NCI-H2171 (cell line): ENCODE measurements at regions not wholly inside any gene's neighbourhood (a gene's known extent, or its start where the extent isn't known, plus 50 kb on each side); places are given as distances from the start of the nearest gene placed in this dataset.

Experiments
- DNase-seq: peaks from one replicate; lab custom pipeline; 2025; lab: John Stamatoyannopoulos, UW

GRCh38 chr14:39868251-39868650, 436.0 kb upstream of the FBXO33 start:
- no peak for DNase-seq

- no peak for DNase-seq
Observed at GRCh38 chr14:39863441-39863840, 431.2 kb upstream of the FBXO33 start.

GRCh38 chr14:39861696-39862095, 429.5 kb upstream of the FBXO33 start:
- no peak for DNase-seq

DNA sequence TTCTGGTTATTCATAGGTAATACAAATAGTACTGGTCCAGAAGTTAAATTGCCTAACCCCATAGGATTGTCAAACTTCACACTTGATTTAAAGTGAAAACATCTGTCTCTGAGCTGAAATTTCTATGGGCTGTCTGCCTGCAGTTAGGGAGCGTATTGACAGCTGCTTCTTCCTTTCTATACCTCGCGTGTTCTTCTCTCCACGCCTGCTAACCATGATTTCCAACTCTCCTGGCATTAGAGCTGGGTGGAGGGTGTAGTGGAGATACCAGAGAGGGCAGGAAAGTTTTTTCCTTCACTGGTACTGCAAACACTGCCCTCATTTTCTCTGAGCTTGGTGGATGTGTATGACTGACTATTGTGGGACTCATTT, 429.0 kb upstream of the FBXO33 start:
- DNase-seq = no peak

GRCh38 chr14:39860596-39861228, 428.5 kb upstream of the FBXO33 start:
- no peak for DNase-seq

GRCh38 chr14:39859314-39859713, 427.1 kb upstream of the FBXO33 start:
- no peak for DNase-seq

GRCh38 chr14:39857376-39858055, 425.3 kb upstream of the FBXO33 start:
- DNase-seq = no peak

GRCh38 chr14:39853441-39853840, 421.2 kb upstream of the FBXO33 start:
- no peak for DNase-seq

DNA sequence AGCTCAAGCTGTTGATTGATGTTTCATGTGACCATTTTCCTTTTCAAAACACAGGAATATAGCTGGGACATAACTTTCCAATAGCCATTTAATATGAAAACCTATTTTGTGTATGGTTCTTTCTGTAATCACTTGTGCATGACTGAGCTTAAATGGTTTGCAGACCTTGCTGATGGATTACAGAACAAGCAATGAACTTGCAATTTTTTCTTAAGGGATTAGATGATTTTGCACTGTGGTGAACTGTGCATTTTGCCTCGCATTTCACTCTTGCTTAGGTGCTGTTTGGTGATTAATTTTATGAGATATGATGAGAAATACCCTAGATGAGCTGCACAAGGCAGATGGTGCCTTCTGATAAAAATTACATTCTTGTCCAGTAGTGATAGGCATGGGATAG, 419.0 kb upstream of the FBXO33 start:
- no peak for DNase-seq

DNA sequence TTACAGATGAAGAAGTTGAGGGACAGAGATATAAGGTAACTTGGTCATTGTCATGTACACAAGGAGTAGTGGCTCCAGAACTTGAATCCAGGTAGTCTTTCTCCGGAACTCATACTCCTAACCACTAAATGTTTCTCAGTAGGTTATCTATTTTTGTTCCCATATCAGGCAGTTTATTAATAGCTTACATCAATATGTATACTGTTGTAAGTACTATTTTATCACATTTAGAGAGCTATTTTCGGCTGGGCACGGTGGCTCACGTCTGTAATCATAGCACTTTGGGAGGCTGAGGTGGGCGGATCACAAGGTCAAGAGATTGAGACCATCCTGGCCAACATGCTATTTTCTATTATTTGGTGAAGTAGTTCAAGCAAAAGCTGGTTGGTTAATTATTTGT, 415.6 kb upstream of the FBXO33 start:
- DNase-seq = no peak

- DNase-seq = no peak
Observed at GRCh38 chr14:39847194-39847593, 415.0 kb upstream of the FBXO33 start.

GRCh38 chr14:39843881-39844280, 411.6 kb upstream of the FBXO33 start:
- no peak for DNase-seq

DNA sequence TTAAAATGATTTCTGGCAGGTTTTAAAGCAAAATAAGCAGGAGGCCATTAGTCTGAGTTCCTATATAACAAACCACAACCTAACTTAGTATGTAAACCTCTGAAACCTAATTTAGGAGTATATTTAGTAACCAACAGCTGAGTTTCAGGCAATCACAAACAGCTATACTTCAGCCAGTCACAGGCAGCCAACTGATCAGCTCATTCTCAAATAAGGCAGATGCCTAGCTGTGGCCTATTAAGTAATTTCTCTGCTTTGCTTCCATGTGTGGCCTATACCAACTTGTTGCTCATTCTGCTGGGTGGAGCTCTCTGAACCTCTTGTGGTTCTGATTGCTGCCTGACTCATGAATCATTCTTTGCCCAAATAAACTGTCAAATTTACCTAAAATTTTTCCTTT, 408.9 kb upstream of the FBXO33 start:
- DNase-seq = no peak

DNA sequence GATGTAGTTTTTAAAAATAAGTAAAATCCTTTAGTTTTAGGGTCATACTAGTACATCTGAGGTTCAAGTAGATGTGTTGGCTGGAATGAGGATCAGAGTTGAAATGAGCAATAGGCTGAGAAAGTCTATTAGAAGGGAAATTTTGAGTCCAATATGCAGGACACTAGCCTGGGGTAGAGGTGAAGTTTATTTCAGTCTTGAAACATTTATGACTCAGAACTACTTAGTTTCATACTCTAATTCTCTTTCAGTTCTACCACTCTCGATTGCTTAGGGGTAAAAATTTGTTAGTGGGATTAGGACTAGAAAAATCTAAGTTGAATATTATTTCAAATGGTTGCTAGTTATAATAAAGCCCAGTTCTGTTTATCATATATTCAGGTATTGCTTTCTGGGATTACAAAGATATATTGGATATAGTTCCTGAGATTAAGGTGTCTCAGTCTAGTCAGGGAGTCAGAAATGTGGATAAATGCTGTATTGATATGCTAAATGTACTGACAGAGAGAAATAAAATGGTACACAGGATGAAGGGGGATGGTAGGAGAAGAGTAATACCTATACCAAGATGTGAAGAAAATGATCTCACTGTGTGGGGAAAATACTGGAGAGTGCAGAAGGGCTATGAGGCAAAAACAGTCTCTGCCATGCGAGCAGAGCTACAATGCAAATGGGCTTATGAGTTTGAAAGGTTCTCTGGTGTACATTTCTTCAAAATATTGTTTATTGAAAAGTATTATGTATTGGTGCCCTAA, 395.8 kb upstream of the FBXO33 start:
- DNase-seq = no peak

- DNase-seq = no peak
Observed at GRCh38 chr14:39812532-39813320, 380.5 kb upstream of the FBXO33 start.

DNA sequence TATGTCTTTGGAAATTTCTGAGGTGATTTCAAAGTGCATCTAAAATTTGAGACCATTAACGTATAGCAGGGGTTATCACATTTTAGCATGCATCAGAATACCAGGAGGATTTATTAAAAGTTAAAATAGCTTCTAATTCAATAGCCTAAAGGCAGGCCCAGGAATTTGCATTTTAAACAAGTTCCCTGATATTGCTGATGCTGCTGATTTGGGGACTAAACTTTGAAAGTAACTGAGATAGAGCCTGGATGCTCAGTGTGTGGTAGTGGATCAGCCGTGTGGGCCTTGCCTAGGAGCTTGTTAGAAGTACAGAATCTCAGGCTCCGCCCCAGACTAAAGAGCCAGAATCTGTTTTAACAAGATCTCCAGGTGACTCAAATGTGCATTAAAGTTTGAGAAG, 375.0 kb upstream of the FBXO33 start:
- DNase-seq = no peak

DNA sequence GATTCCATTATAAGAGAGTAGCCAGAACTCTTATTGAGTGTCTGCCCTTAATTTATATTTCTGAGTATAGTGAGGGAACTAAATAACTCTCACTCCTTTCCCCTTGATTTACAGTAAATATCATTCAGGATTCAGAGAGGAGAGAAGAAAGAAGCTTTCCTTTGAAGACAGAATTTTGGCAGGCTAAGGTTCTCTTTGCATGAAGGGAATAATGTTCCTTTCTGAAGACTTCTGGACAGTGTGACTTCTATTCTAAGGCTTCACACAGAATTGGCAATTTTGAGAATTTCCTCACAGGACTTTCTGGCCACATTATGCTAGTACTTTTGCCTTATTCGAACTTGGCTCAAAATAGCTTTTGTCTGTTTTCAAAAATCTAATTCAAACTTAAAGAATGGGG, 352.2 kb upstream of the FBXO33 start:
- no peak for DNase-seq

- no peak for DNase-seq
Observed at GRCh38 chr14:39781466-39781865, 349.2 kb upstream of the FBXO33 start.

DNA sequence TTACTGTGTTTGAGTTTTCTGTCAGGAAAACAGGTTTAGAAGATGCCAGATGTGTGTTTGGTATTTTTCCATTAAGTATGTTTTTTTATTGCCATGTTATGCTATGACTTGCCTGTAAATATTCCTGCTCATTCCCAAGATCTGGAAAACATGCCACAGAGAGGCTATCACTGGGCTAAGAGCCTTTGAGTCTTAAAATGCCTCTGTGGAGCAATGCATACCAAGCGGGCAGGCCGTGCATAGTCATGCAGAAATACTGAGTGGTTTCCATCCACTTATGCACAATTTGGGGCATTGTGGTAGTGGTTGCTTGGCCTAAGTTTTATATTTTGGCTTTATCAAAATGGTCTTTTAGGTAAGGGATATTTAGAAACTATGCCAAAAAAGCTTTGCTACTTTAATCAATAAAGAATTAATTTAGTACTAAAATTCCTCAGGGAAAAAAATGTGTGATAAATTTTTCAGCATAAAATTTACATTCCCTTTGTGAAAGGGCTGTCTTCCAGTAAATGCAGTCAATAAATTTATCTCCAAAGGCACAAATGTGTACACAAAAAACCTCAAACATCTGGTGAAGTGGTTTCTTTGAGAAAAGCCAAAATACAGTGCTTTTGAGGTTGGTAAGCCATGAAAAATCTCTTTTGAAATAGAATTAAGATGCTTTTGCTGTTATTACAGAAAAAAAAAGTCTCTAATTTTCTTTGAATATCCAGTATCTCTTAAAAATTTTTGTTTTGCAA, 341.3 kb upstream of the FBXO33 start:
- no peak for DNase-seq

- DNase-seq = no peak
Observed at GRCh38 chr14:39772627-39773026, 340.4 kb upstream of the FBXO33 start.

DNA sequence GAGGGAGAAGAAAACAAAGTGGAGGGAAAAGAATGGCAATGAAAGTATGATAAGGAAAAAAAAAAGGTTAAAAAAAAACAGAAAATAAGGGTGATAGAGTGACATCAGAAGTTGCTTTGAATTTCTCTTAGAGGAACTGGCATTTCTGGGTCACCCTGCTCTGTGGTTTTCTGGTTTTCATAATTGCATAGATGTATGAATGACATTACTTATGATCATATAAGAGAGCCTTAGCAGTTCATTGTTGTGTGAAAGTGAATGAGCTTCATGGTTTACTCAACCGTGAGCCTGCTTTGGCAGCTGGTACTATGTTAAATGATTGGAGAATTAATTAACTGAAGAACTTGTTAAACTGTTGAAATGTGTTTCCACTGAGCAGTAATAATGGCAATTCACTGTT, 336.4 kb upstream of the FBXO33 start:
- no peak for DNase-seq
